Central memory CD4-positive, alpha-beta T cell (primary cell): ENCODE measurements at regions not wholly inside any gene's neighbourhood (a gene's known extent, or its start where the extent isn't known, plus 50 kb on each side); places are given as distances from the start of the nearest gene placed in this dataset.

Experiments used
- DNase-seq: peaks from one replicate; pipeline ENCODE4 v3.0.0; 2022

GRCh38 chr12:60257063-60257462 lies 661.2 kb downstream of the SLC16A7 start:
- DNase-seq, result no peak

GRCh38 chr12:60259225-60259624 lies 663.4 kb downstream of the SLC16A7 start:
- no peak for DNase-seq

GRCh38 chr12:60262378-60262777 lies 666.5 kb downstream of the SLC16A7 start:
- no peak for DNase-seq

DNA sequence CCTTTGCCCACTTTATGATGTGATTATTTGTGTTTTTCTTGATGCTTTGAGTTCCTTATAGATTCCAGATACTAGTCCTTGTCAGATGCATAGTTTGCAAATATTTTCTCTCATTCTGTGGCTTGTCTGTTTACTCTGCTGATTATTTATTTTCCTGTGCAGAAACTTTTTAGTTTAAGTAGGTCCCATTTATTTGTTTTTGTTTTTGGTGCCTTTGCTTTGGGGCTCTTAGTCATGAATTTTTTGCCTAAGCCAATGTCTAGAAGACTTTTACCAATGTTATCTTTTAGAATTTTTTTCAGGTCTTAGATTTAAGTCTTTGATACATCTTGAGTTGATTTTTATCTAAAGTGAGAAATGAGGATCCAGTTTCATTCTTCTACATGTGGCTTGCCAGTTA lies 667.3 kb downstream of the SLC16A7 start:
- DNase-seq, result no peak

DNA sequence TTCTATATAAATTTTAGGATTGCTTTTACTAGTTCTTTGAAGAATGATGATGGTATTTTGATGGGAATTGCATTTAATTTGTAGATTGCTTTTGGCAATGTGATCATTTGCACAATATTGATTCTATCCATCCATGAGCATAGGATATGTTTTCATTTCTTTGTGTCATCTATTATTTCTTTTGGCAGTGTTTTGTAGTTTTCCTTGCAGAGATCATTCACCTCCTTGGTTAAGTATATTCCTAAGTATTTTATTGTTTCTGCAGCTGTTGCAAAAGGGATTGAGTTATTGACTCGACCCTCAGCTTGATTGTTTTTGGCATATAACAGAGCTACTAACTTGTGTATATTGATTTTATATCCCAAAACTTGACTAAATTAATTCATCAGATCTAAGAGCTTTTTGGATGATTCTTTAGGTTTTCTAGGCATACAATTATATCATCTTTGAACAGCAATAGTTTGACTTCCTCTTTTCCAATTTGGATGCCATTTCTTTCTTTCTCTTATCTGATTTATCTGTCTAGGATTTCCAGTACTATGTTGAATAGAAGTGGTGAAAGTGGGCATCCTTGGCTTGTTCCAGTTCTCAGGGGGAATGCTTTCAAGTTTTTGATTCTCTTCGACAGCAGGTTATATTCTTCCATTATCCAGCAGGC lies 668.1 kb downstream of the SLC16A7 start:
- DNase-seq, result no peak

DNA sequence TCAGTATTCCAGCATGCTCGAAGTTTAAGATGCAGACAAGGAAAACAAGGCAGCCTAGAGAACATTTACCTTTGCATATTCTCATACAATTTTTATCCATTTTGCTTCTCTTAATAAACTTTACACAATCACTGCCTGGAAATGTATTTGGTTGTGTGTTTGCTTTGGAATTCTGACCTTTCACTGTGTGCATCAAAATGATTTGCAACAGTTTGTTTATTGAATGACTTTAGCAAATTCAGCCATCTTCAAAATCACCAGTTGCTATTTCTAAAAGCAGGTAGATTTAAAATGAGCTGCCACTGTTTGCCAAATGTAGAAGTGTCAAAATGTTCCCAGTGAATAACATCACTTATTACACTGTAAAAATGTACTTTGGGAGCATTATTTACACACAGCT lies 669.9 kb downstream of the SLC16A7 start:
- no peak for DNase-seq

- no peak for DNase-seq
Measured at GRCh38 chr12:60266381-60266852, 670.6 kb downstream of the SLC16A7 start.

DNA sequence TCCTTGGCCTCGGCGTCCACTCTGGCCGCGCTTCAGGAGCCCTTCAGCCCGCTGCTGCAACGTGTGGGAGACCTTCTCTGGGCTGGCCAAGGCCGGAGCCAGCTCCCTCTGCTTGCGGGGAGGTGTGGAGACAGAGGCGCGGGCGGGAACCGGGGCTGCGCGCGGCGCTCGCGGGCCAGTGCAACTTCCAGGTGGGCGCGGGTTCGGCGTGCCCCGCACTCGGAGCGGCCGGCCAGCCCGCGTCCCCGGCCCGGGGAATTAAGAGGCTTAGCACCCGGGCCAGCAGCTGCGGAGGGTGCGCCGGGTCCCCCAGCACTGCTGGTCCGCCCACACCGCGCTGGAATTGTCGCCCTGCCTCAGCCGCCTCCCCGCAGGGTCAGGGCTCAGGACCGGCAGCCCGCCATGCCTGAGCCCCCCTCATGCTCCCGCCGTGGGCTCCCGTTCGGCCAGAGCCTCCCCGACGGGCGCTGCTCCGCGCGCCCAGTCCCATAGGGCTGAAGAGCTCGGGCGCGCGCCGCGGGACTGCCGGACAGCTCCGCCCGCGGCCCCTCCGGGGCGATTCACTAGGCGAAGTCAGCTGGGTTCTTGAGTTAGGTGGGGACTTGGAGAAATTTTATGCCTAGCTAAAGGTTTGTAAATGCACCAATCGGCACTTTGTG lies 673.9 kb downstream of the SLC16A7 start:
- no peak for DNase-seq

DNA sequence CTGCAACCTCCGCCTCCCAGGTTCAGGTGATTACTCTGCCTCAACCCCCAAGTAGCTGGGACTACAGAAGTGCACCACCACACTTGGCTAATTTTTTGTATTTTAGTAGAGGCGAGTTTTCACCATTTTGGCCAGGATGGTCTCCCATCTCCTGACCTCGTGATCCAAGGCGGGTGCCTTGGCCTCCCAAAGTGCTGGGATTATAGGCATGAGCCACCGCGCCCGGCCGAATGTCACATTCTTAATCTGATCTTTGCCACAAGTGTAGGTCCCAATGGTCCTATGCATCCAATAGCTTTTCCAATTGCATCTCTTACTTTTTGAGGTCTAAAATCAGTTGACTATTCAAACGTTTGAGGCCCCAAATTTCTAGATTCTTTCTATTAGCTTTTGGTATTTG lies 676.0 kb downstream of the SLC16A7 start:
- no peak for DNase-seq

GRCh38 chr12:60278209-60278608 lies 682.4 kb downstream of the SLC16A7 start:
- no peak for DNase-seq

GRCh38 chr12:60279221-60279620 lies 683.4 kb downstream of the SLC16A7 start:
- DNase-seq, result no peak

DNA sequence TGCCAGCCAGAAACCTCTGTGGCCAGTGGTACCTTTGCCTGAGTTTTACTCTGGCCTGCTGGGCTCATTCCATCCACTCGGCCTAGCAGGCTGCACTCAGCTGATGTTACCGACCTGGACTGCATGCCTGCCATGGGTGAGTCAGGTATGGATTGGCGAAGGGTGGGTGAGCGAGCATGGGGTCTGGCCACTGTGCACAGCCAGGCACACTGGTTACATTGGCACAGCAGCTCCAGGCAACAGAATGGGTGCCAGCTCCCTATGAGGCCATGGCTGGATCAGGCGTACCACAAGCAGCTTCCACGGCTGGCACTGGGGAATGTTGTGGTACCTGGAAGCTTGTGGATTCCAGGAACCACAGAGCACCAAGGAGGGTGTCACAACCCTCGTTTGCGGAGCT lies 685.7 kb downstream of the SLC16A7 start:
- no peak for DNase-seq

- no peak for DNase-seq
Measured at GRCh38 chr12:60290532-60290931, 694.7 kb downstream of the SLC16A7 start.

GRCh38 chr12:60308366-60308991 lies 712.6 kb downstream of the SLC16A7 start:
- no peak for DNase-seq

DNA sequence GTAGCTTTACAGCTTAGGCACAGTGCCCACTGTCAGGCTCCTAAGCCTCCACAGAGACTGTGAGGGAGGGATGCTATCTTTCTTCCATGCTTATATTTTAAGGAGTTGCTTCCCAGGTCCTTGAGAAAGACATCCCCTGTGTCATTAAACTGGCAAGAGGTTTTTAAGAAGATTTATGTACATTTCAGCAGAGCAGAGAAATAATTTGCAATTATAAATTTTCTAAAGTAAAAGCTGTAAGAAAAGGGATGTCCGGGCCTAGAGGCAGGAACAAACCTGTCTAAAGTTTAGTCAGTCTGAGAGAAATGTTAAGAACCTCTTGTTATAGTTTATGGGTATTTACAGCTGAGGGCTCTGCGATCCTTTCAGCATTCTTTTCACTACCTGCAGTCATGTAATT lies 716.1 kb downstream of the SLC16A7 start:
- DNase-seq, result no peak

- DNase-seq, result no peak
Measured at GRCh38 chr12:60317361-60317760, 721.5 kb downstream of the SLC16A7 start.

- DNase-seq, result no peak
Measured at GRCh38 chr12:60324746-60325145, 728.9 kb downstream of the SLC16A7 start.

- DNase-seq, result no peak
Measured at GRCh38 chr12:60333461-60333860, 737.6 kb downstream of the SLC16A7 start.

DNA sequence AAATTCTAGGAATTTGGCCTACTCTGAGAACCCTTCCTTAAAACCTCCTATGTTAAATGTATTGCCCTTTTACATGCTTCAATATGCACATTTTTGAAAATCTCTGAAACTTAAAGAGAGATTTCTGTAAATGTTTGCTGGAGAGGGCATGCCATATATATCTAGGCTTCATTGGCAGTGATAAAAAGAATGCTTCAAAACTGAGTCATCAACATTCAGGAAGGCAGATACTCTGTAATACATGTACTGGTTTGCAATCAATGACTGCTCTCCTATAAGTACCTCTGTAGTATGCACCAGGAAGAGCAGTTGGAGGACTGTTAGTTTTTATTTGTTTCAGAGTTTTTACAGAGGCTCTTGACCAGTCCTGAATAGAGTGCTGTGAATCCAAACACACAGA lies 739.9 kb downstream of the SLC16A7 start:
- no peak for DNase-seq

DNA sequence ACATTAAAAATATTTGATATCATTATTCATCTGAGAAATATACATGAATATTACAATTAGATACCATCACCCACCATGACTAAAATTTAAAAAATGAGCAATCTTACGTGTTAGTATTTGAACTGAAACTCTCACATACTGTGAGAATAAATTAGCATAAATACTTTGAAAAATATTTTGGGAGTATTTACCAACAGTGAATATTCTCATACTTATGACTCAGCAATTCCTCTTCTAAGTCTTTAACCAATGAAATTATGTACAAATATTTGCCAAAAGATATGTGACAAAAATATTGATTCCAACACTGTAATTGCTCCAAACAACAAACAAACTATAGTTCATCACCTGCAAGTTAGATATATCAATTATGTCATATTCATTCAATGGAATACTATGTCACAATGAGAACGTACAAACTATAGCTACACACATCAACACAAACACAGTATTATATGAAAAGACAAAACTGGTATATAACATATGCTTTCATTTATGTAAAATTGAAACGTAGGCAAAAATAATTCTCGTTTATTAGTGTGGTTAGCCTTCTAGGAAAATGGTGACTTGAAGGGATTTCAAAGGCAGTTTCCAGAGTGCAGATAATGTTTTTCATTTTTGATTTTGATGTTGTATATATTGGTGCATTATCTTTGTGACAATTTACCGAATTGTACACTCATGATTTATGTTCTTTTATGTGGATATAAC lies 742.2 kb downstream of the SLC16A7 start:
- no peak for DNase-seq

DNA sequence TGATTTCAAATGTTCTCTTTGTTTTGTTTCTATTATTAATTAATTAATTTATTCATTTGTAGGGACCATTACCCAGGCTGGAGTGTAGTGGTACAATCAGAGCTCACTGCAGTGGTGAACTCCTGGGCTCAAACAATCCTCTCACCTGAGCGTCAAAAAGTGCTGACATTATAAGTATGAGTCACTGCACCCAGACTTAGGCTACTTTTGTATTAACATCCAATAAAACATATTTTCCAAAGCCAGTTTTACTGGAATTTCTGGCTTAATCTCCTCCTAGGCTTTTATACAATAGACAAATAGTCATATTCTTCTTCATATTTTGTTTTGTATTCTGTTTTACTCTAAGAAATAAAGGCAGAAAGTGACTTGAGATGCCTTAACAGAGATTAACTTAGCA lies 749.6 kb downstream of the SLC16A7 start:
- no peak for DNase-seq

DNA sequence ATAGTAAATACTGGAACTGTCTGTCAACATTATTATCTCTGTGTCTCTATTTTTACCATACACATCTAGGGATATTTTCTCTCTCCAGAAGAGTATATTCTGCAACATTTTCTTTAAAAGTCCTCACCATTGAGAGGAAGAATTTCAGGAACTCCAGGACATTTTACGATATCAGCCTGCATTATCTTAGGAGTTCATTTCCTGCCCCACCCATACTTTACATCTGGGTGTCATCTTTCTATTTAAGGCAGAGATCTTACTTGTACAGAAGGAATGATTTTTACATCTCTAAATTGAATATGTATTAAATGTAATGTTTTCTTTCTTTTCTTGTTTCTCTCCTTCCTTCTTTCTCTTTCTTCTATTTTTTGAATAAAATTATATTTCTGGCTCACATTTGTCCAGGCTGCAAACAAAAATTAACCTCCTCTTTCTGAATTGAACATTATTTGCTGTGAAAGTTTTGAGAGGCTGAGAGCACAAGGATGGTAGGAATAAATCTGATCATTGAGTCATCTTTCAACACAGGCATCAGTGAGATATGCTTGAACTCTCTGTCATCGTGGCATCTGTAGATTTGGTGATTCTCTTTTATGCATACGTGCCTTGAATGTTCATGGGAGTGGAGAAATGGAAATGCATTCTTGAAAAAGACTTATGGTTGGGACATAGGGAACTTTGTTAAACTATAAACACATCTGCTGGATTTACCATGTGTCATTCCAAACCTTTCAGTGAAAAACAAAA lies 753.6 kb downstream of the SLC16A7 start:
- no peak for DNase-seq

DNA sequence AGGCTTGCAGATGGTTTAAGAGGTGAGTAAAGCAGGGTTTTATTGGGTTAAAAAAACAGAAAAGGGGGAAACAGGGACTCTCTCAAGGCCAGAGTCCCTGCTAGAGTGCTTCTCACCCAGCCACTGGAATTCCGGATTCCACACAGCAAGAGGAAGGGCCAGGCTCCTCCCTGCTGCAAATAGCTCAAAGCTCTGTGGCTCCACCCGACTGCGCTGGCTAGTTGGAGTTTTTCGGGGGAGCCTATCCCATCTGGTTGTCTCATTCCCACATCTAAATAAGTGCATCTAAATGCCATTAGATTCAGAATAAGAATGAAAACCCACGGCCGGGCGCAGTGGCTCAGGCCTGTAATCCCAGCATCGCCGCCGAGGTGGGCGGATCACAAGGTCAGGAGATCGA lies 791.5 kb downstream of the SLC16A7 start:
- no peak for DNase-seq
